NCI-H2029 treated with DMSO at 0.1 percent for 48 hours (cell line): ENCODE measurements at regions not wholly inside any gene's neighbourhood (a gene's known extent, or its start where the extent isn't known, plus 50 kb on each side); places are given as distances from the start of the nearest gene placed in this dataset.
"Not testable (repeated sequence)": the region's sequence is repeated elsewhere in the genome, so short reads cannot be mapped to it uniquely, and the experiment has no call there.

ENCODE experiments used
- DNase-seq: peaks from one replicate; lab custom pipeline; 2025; lab: John Stamatoyannopoulos, UW

DNA sequence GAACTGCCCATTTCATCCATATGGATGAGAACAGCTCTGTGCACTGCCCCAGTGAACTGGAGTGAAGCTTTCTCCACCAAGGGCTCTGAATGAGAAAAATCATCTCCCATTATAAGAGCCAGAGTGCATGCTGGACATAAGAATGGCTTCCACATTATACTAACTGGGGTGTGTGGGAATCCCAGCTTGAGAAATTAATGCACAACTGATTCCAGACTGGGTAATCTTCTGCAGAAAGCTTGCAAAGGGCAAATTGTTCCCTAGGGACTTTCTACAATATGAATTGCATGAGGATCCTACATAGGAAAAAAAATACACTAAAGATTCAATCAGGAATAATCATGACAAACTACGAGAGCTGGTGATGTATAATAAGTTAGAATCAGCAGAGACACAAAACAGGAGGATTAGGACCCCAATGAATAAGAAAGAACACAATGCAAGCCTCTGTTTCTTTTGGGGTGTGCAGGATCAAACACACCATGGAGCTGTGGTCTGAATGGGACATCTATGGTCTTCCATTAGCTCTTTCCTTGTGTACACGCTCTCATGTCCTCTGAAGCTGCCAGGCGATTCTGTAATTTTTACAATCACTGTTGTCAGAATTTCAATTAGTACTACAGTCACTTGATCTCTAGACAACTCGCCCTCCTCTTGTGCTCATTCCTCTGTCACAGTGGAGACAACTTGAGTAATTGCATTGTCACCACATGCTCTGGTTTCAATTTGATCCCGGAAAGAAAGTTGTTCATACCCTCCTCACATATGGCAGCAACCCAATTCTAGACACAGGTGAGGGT, 1327.4 kb downstream of the GATA3 start:
- DNase-seq, result no peak

DNA sequence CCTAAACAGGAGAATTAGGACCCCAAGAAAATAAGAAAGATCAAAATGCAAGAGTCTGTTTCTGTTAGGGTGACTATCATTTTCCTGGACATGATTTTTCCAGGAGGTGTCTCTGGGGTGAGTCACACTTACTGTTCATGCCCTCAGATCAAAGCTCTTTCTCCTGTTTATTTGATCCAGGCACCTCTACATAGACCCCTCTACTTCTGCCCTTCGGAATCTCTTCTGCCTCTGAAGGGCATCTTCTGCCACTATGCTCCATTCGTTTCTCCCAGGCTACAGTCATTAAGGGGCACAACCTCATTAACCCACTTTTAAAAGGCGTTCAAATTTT, 1328.0 kb downstream of the GATA3 start:
- no peak for DNase-seq

DNA sequence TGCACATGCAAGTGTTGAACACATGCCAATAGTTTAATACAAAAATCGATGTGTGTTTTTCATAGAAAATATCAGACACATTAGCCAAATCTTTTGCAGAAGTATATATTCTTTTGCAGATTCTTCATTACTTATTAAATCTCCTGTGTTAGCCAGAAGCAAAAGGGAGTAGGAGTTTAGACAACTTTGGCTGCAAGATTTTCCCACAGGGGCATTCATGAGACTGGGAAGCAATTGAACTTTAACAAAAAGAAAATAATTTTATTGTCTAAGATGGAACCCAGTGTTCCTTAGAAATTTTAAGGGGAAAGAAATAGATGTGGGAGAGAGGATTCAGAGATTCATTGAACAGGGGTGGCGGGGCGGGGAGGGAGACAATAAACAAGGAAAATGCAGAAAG, 1336.0 kb downstream of the GATA3 start:
- DNase-seq, result no peak

DNA sequence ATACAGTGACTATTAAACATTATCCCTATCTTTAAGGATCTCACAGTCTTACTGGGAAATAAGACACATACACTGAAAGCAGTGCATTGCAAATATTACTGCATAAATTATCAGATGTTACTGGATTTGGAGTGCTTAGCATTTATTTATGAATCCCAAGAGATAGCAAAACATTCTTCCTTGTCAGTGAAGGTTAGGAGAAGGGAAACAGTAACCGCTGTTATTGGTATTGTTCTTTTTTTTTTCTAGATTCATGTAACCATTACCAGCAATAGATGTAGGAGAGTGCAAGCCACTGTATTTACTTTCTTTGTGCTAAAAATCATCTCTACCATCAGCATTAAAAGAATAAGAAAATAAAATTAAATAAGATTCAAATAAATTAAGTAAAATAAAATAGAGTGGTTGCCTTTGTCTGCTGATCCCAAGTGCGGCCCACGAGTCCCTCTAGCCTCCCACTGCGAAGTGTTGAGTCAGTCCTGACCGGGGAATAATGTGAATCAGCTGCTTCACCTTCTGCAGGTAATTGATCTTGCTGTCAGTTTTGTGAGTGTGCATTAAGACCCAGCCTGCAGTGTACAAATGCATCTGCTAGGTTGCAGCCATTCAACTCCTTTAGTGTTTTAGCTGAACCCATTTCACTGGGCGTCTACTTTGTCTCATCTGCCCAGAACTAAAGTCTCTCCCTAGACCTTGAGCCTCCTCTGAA, 1344.9 kb downstream of the GATA3 start:
- DNase-seq, result no peak

DNA sequence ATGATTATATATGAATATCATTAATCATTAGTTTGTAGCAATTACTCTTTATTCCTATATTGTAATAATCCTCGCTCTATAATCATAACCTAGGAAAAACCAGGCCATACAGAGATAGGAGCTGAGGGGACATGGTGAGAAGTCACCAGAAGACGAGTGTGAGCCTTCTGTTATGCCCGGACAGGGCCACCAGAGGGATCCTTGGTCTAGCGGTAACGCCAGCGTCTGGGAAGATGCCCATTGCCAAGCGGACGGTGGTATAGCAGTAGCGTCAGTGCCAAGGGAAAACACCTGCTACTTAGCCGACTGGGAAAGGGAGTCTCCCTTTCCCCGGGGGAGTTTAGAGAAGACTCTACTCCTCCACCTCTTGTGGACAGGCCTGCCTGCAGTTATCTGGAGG, 1347.6 kb downstream of the GATA3 start:
- not testable (repeated sequence) for DNase-seq

DNA sequence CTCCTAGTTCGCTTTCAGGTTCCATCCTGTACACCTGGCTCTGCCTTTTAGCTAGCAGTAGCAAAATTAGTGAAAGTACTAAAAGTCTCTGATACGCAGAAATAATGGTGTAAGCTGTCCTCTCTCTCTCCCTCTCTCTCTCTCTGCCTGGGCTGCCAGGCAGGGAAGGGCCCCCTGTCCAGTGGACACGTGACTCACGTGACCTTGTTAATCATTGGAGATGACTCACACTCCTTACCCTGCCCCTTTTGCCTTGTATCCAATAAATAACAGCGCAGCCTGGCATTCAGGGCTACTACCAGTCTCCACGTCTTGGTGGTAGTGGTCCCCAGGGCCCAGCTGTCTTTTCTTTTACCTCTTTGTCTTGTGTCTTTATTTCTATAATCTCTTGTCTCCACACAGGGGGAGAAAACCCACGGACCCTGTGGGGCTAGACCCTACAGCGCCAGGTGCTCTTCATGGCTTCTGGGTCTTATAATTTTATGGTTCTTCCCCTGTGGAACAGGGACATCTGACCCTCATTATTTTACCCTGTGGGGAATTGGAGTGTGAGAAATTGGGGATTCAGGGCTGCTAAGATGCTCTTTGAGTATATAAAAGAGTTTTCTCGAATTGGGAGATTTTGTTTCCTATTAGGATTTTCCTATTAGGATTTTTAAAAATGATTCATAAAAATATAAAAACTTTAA, 1348.2 kb downstream of the GATA3 start:
- DNase-seq, result not testable (repeated sequence)

DNA sequence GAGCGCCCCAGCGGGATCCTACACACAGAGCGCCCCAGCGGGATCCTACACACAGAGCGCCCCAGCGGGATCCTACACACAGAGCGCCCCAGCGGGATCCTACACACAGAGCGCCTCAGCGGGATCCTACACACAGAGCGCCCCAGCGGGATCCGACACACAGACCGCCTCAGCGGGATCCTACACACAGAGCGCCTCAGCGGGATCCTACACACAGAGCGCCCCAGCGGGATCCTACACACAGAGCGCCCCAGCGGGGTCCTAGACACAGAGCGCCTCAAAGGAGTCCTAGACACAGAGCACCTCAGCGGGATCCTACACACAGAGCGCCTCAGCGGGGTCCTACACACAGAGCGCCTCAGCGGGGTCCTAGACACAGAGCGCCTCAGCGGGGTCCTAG, 1352.7 kb downstream of the GATA3 start:
- not testable (repeated sequence) for DNase-seq

DNA sequence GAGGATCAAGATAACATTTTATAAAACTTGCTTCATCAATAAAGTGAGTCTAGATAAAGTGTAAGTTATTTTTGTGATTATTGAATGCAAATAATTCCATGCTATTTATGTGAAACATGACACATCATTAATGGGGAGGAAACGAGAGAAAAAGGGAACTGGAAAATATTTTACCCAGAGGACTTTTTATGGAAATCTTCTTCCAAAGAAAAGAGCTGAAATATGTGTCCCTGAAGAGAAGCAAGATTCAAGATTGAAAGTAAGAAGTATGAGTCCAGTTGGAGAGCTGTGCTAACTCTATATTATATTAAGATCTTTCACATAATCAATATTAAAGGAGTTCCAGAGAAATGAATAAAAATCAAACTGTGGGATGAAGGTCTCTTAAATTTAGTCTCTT, 1361.8 kb downstream of the GATA3 start:
- no peak for DNase-seq

DNA sequence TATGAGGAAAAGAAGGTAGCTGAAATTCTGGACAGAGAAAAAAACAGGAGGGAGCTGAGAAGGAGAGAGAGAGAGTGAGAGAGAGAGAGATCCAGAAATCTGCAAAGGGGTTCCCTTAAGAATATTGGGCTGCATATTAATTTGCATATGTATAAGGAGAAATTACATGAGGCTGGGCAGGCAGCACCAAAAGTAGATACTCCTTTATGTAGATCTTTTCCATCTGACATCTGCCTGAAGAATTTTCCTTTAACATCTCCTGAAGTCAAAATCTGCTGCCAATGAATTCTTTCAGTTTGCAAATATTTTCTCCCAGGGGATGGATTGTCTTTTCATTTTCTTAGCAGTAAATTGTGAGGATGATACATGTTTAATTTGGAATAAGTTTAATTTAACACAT, 1365.3 kb downstream of the GATA3 start:
- DNase-seq, result no peak

DNA sequence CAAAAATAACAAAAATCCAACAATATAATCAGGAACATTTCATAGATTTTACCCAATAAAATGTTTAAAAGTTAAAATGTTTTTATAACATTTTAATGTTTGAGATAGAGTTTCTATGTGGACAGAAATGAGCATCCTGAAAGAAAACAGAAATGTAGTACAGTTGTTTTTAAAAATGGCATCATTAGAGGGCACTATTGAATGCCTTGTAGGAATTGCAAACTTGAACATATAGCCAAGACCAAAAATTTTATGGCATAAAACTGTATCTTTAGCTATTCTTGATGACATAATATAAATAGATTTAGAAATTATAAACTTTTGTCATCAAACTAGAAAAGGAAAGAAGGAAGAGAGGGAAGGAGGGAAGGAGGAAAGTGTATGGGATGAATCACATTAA, 1372.7 kb downstream of the GATA3 start:
- DNase-seq, result no peak

DNA sequence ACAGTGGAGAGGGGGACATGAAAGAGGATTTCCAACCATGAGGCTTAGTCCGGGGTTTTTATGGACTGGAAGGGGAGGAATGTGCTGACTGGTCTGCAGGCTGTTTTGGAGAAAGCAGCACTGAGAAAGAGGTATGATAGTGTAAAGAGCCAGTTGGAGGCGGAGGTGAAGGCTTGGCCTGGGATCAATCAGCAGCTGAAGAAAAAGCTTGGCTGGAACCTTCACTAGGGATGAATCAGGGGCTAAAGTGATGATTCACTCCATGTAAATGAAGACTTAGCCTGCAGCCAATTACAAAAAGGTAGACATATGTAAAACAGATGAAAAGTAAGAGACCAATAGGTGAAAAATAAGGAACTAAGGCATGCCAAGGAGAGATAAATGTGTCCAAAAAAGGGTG, 1382.6 kb downstream of the GATA3 start:
- DNase-seq, result no peak

DNA sequence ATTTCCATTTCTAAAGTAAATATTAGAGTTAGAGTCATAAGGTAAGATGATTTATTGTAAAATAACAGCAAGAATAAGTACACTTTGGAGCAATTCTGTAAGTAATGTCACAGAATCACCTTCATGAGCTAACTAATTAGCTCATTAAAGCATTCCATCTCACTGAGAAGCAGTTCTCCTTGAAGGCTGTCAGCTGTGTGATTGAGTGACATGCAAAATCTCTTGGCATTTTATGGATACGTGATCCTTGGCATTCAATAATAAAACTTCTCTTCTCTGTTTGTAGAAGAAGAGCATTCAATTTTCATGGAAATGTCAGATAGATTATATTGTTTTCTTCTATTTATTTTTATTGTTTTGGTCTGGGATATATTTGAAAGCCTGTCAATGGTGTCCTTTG, 1389.3 kb downstream of the GATA3 start:
- DNase-seq, result no peak

DNA sequence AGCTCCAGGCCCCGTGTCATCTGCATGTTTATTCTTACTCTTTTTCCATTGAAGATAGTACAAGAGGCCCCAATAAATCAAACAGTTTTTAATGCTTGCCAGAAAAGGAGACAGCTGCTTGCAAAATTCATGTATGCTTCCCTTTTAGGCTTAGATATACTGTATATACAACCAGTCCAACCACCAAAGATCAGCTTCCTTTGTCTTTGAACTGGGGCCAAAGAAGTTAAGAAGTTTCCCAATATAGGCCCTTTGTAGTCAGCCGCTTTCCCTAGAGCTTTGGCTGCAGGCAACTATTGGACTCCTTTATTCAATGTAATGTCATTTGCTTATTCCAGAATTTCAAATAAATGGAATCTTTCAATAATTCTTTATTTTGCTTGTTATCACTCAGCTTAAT, 1395.0 kb downstream of the GATA3 start:
- no peak for DNase-seq

DNA sequence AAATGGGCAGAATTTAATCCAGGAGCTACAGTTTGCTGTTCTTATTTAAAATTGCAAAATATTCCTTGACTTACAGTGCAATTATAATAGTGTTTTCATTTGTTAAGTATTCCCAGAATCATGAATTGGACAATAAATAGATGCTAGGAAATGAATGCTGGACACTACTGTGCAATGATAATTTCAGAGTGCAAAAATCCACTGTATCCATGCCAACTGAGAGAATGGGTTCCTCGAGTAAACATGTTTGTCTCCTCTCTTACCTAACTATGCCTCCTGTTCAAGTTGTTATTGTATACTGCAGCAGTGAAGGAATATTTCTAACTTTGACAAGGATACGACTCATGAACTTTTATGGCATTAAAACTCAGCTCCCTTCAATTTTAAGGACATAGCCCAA, 1396.3 kb downstream of the GATA3 start:
- DNase-seq, result no peak

DNA sequence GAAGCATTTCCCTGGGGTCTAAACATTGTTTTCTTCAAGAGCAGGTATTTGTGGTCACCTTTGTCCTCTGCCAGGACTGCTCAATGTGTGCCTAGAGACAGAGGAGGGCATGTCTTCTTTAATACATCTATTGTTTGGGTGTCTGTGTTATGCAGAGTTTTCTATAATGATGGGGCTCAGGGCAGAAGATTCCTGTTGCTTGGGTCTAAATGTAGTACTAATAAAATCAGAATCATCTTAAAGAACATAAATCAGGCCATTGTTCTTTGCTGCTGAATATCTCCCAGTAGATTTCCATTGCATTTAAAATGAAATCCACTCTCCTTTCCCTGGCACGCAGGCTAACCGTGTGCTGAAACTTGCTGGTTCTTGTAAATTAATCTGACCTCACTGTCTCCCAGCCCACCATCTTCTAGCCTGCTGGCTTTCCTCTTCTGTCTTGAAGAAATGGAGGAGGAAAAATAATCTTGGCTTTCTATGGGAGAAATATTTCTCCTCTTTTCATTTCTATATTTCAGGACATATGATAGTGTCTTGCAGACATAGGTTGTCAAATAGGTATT, 1396.8 kb downstream of the GATA3 start:
- no peak for DNase-seq

DNA sequence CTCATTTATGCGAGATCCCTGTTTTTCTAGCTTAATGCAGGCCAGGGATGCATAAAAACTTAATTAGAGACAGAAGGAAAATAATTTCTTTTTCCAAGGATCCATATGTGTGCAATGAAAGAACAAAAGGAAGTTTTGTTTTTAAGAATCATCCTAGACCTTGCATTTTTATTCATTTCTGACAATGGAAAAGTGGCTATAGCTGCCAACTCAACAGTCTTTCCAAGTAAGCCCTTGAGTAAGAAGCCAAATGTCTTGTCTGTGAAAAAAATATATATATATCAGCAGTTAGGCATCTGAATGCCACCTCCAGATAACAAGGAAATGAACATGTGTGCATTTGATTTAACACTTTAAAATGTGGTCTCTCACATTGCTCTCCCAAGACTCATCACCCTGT, 1397.6 kb downstream of the GATA3 start:
- no peak for DNase-seq

DNA sequence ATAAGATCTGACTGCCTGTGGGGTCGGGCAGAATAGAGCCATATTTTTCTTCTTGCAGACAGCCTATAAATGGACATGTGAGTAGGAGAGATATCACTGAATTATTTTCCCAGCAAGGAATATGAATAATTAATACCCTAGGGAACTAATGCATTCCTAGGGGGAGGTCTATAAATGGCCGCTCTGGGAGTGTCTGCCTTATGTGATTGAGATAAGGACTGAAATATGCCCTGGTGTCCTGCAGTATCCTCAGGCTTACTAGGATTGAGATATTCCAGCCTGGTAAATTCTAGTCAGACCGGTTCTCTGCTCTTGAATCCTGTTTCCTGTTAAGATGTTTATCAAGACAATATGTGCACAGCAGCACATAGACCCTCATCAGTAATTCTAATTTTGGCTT, 1399.4 kb downstream of the GATA3 start:
- not testable (repeated sequence) for DNase-seq

DNA sequence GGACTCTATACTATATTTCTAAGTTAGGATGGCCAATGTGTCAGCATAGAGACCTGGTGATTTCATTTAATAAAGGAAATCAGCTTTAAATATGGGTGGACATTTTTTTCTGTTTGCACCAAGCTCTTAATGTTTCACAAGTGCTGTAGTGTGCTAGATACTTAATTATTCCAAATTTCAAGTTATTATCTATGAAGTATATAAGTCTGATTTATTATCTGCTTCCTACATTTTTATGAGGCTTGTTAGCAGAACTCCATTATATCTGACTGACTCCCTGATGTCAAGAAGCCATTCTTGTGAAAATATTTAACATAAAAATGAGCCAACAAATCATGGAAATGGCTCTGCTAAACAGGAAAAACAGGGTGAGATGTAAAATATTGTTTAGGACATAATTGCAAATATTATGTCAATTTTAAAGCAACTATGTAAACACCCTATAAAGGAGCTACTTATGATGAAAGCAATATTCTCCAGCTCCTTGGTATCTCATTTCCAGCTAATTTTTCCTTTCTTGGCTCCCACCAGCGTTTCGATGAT, 1415.2 kb downstream of the GATA3 start:
- DNase-seq, result no peak

DNA sequence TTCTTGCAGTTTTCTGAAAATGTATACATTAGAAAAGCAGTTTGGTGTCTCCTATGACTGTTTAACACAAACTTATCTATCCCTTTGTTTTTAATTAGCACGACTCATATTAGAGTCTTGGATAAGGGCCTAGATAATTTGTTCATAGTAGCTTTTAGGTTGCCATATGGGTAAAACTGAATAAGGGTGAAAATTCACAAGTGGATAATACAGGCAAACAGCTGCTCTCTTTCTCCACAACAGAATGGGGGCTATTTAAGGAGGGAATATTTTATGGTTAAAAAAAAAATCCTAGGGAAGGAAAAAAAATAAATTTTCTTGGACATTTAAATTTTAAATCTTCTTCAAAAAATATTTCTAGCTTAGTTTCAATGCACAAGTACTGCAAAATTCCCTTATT, 1416.1 kb downstream of the GATA3 start:
- DNase-seq, result no peak

DNA sequence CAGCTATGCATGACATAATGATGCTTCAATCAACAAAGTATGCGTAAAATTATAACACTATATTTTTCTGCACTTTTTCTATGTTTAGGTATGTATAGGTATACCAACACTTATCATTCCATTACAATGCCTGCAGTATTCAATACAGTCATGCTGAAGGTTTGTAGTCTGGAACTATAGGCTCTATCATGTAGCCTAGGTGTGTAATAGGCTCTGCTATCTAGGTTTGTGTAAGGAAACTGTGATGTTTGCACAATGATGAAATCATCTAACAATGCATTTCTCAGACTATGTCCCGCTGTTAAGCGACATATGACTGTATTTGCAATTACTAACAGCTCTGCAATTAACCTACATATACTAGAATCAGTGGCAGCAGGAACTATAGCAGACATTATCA, 1447.5 kb downstream of the GATA3 start:
- no peak for DNase-seq

DNA sequence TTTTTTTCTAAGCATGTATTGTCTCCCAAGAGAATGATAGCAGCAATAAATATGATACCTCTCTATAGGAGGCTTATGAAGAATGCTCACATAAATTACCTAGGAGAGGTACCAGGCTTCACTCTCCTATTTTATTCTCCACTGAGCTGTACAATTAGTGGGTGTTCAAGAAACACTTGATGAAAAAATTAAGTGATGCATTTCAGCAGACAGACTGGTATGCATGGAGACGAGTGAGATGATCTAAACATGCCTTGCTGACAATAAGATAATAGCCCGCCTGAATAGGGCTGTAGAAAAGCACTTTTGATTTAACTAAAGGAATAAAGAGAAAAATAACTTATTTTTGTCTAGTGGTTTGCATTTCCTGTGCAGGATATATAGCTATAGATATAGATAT, 1449.7 kb downstream of the GATA3 start:
- no peak for DNase-seq

DNA sequence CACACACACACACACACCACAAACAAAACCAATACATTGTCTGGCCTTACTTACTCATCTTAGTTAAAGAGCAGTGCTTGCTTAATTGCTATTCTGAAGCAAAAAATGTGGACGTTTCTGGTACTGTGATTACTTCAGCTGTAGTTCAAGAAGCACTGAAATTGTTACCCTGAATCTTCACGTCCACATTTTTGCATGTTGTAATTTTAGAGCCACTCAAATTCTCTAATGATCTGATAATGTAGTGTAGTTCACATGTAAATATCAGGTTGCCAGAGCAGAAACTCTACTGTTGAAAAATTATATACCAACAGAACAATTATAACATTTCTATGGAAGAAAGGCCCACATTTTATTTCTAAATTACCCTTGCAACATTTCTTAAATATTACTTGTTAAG, 1451.1 kb downstream of the GATA3 start:
- DNase-seq, result no peak

DNA sequence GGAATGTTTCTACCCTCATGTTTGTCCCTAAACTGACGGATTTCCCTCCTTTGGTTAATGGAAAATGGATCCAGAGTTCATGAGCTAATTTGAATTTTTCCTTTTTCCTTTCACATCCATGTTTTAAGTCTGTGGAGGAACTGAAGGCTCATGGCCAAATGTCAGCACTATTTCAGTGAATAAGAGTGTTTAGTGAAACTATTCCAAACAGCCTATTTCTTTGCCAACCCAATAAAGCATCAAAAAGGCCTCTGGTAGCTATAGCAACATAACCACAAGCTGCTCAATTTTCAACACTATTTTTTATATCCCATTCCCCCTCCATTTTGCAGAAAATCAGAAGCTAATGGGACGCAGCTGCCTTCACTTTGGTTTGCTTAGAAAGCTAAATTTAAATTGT, 1454.1 kb downstream of the GATA3 start:
- no peak for DNase-seq
